Endodermal cell (in vitro differentiated cells): ENCODE measurements at regions not wholly inside any gene's neighbourhood (a gene's known extent, or its start where the extent isn't known, plus 50 kb on each side); places are given as distances from the start of the nearest gene placed in this dataset.

Experiments
- DNase-seq: peaks from one replicate; pipeline ENCODE4 v3.0.0-alpha.2; 2017
- H3K27ac ChIP-seq: 2 replicates; pipeline ENCODE4 v1.5.1; 2013; ENCODE audit warnings: mild to moderate bottlenecking, low read depth, low read length, moderate library complexity
- H3K27me3 ChIP-seq: 2 replicates; pipeline ENCODE4 v1.6.1; 2013; ENCODE audit warnings: mild to moderate bottlenecking, low read length, moderate library complexity; ENCODE audit not compliant: insufficient read depth, control insufficient read depth, poor library complexity, severe bottlenecking
- H3K36me3 ChIP-seq: 2 replicates; pipeline ENCODE4 v1.7.0; 2013; ENCODE audit warnings: mild to moderate bottlenecking, low read length, moderate library complexity; ENCODE audit not compliant: control insufficient read depth, insufficient read depth
- H3K4me1 ChIP-seq: one replicate; pipeline ENCODE4 v1.7.0; 2013; ENCODE audit warnings: low read length; ENCODE audit not compliant: control insufficient read depth, insufficient read depth
- H3K4me3 ChIP-seq: 2 replicates; pipeline ENCODE4 v1.5.1; 2013; ENCODE audit warnings: mild to moderate bottlenecking, low read length, moderate library complexity
- H3K9ac ChIP-seq: 2 replicates; pipeline ENCODE4 v1.6.1; 2013; ENCODE audit warnings: mild to moderate bottlenecking, low read length, moderate library complexity; ENCODE audit not compliant: poor library complexity, severe bottlenecking; ENCODE audit errors: extremely low read depth
- H3K9me3 ChIP-seq: 2 replicates; pipeline ENCODE4 v1.6.1; 2013; ENCODE audit warnings: mild to moderate bottlenecking, low read length, moderate library complexity; ENCODE audit not compliant: control insufficient read depth
- H3K27ac Mint-ChIP-seq: 2 replicates; pipeline ENCODE4 v1.8.0; 2020; ENCODE audit warnings: mixed read lengths
- H3K27me3 Mint-ChIP-seq: 2 replicates; pipeline ENCODE4 v1.8.0; 2021; ENCODE audit warnings: mild to moderate bottlenecking, mixed read lengths; ENCODE audit not compliant: insufficient read depth
- H3K36me3 Mint-ChIP-seq: 2 replicates; pipeline ENCODE4 v1.8.0; 2020; ENCODE audit warnings: low read depth, mixed read lengths
- H3K4me1 Mint-ChIP-seq: 2 replicates; pipeline ENCODE4 v1.8.0; 2020; ENCODE audit warnings: mixed read lengths
- H3K4me3 Mint-ChIP-seq: 2 replicates; pipeline ENCODE4 v1.8.0; 2020; ENCODE audit warnings: mild to moderate bottlenecking, moderate library complexity, mixed read lengths
- H3K9me3 Mint-ChIP-seq: 2 replicates; pipeline ENCODE4 v1.8.0; 2020; ENCODE audit warnings: mild to moderate bottlenecking, mixed read lengths
- CTCF ChIP-seq: fragments of 200-600 bp; sonication (generic); conservative IDR thresholded peaks from 2 replicates; pipeline ENCODE4 v1.5.0; 2021; ENCODE audit warnings: antibody characterized with exemption, mild to moderate bottlenecking
- WGBS, 2 experiments: methylation state at CpG; one replicate each; pipeline versions ENCODE4 v1.1.5 to v1.1.7; 2013; ENCODE audit warnings: missing lambda C conversion rate in 2 of 2, mixed read lengths in 1 of 2; ENCODE audit not compliant: insufficient coverage in 1 of 2, insufficient read length in 1 of 2; 5-methylcytosine and 5-hydroxymethylcytosine counted together

- no peak for DNase-seq
- Histone ChIP-seq H3K4me3 (no peak overlapping the region), H3K4me1 (peaks cover 12% of the 10 kb centered on the region), H3K27me3 (no peaks in the 10 kb centered on the region), H3K27ac (no peak overlapping the region), H3K36me3 (no peaks in the 10 kb centered on the region), H3K9ac (no peak overlapping the region), H3K9me3 (no peaks in the 10 kb centered on the region)
- Mint-ChIP-seq H3K27me3 (no peaks in the 10 kb centered on the region), H3K4me1 (no peaks in the 10 kb centered on the region), H3K36me3 (no peaks in the 10 kb centered on the region), H3K27ac (no peak overlapping the region), H3K4me3 (no peak overlapping the region), H3K9me3 (peaks cover under 1% of the 10 kb centered on the region)
- TF ChIP-seq CTCF: no peak
- WGBS, 2 experiments: 100% methylated on average over 1 of the region's 2 CpGs
These were observed 263.3 kb upstream of the KLF6 start for GRCh38 chr10:4048236-4048864.

DNA sequence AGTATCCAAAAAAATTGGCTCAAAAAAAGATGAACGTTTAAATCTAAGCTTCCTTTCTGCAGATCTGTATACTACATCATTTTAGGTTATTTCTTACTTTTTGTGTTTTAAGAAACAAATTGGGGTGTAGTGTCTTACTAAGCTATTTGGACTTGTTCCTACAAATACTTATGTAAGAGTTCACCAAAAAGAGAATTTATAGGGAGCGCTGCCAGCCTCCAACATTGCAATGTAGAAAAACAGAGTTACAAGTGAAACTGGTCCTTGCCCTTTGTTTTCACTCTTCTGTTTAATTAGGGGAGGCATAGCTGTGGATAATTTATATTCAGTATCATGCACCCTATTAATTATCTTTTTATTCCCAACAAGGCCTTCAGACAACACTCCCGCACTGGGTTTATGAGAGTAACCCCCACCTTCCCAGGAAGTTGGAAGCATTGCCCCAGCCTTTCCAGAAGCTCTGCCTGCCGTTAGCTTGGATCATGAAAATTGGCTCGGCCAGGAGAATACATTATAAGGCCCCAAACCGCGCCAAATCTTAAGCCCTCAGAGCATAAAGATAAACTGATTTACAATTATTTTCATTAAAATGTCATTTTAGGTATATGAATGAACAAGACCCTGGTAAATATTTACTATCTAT is 261.8 kb upstream of the KLF6 start:
- Mint-ChIP-seq H3K9me3 (peaks cover 15% of the 10 kb centered on the region), H3K4me3 (no peak overlapping the region), H3K4me1 (no peaks in the 10 kb centered on the region), H3K27me3 (no peaks in the 10 kb centered on the region), H3K36me3 (peaks cover 3% of the 10 kb centered on the region), H3K27ac (no peak overlapping the region)
- Histone ChIP-seq H3K27me3 (no peaks in the 10 kb centered on the region), H3K4me1 (peaks cover 12% of the 10 kb centered on the region), H3K4me3 (no peak overlapping the region), H3K27ac (no peak overlapping the region), H3K9me3 (peaks cover 8% of the 10 kb centered on the region), H3K9ac (no peak overlapping the region), H3K36me3 (no peaks in the 10 kb centered on the region)
- DNase-seq: no peak
- TF ChIP-seq CTCF: no peak
- WGBS, 2 experiments: 90 to 91% methylated on average over 2 to 7 of the region's 7 CpGs

DNA sequence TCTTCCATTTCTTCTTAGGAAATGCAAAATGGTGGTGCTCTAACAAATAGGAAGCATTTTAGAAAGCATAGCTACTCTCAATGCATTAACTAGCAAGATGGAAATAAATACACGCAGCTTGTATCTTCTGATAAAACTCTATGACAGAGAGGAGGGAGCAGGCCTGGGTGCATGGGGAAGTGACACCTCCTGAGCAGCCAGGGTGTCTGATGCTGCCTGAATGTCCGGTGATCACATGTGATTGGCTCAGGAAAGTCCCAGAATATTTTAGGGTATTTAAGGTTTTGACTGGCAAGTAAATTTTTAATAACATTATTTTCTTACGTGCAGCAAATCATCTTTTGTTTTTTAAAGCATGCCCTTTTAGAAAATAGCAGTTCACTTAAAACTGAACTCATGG is 261.0 kb upstream of the KLF6 start:
- DNase-seq: no peak
- H3K27ac ChIP-seq: no peak overlapping the region
- Mint-ChIP-seq H3K4me3 (no peak overlapping the region), H3K4me1 (no peaks in the 10 kb centered on the region), H3K27me3 (no peaks in the 10 kb centered on the region), H3K9me3 (peaks cover 23% of the 10 kb centered on the region), H3K36me3 (peaks cover 3% of the 10 kb centered on the region), H3K27ac (no peak overlapping the region)
- no peak for TF ChIP-seq CTCF
- peaks cover 16% of the 10 kb centered on the region for H3K9me3 ChIP-seq
- no peaks in the 10 kb centered on the region for H3K27me3 ChIP-seq
- H3K9ac ChIP-seq: no peak overlapping the region
- no peaks in the 10 kb centered on the region for H3K36me3 ChIP-seq
- WGBS, 2 experiments: 80 to 91% methylated on average over 2 to 3 of the region's 3 CpGs
- peaks cover 12% of the 10 kb centered on the region for H3K4me1 ChIP-seq
- no peak overlapping the region for H3K4me3 ChIP-seq
